HCT116 (cell line): ENCODE measurements at regions not wholly inside any gene's neighbourhood (a gene's known extent, or its start where the extent isn't known, plus 50 kb on each side); places are given as distances from the start of the nearest gene placed in this dataset.

Source experiments
- CTCF ChIP-seq, 3 experiments: fragments of 200-600 bp in 1 of 3; sonication (generic) in 1 of 3; IDR thresholded peaks in 2 of 3; conservative IDR thresholded peaks in 1 of 3; 2 replicates each; pipeline ENCODE4 v1.5.1; 2012 to 2017; ENCODE audit warnings: low read depth in 2 of 3, low read length in 2 of 3, antibody characterized with exemption in 1 of 3, borderline replicate concordance in 1 of 3, control low read depth in 1 of 3, mild to moderate bottlenecking in 1 of 3, mixed read lengths in 1 of 3, mixed run types in 1 of 3, moderate library complexity in 1 of 3; ENCODE audit not compliant: insufficient read depth in 1 of 3
- JUND ChIP-seq: IDR thresholded peaks from 2 replicates; pipeline ENCODE4 v1.6.1; 2012
- POLR2A ChIP-seq: IDR thresholded peaks from 2 replicates; pipeline ENCODE4 v1.7.0; 2011; ENCODE audit warnings: borderline replicate concordance; ENCODE audit not compliant: insufficient read depth, insufficient read length; ENCODE audit errors: extremely low read depth

- no peak for TF ChIP-seq POLR2A
- TF ChIP-seq JUND = no peak
- no peak for TF ChIP-seq CTCF (IDR thresholded peaks at IDR 0.05 in 2 of 3, conservative IDR thresholded peaks at IDR 0.05 in 1 of 3; ENCODE audit: borderline replicate concordance in 1 of 3, insufficient read depth in 1 of 3, low read depth in 2 of 3, low read length in 2 of 3)
These were observed 233.9 kb upstream of the MAP3K1 start for GRCh38 chr5:56581426-56581825.
